HG03066 (cell line): ENCODE measurements at regions not wholly inside any gene's neighbourhood (a gene's known extent, or its start where the extent isn't known, plus 50 kb on each side); places are given as distances from the start of the nearest gene placed in this dataset.
"Not testable (repeated sequence)": the region's sequence is repeated elsewhere in the genome, so short reads cannot be mapped to it uniquely, and the experiment has no call there.

Experiments used
- ATAC-seq: cut with Tn5 transposase; IDR thresholded peaks from one replicate; pipeline ENCODE4 v1.9.1; 2021; ENCODE audit warnings: low read depth; ENCODE audit not compliant: unreplicated experiment

DNA sequence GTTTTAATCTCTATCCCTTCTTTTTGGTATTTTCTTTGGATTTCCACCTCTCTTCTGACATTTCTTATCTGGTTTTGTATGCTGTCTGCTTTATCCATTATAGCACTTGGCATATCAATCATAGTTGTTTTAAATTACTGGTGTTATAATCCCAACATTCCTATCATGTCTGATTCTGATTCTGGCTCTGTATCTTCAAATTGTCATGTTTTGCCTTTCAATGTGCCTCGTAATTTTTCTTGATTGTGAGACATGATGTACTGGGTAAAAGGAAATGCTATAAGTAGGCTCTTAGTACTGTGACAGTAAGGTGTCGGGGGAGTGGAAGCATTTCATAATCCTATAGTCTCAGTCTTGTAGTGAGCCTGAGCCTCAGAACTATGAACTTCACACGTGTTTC, 729.3 kb upstream of the NOVA1 start:
- no peak for ATAC-seq

DNA sequence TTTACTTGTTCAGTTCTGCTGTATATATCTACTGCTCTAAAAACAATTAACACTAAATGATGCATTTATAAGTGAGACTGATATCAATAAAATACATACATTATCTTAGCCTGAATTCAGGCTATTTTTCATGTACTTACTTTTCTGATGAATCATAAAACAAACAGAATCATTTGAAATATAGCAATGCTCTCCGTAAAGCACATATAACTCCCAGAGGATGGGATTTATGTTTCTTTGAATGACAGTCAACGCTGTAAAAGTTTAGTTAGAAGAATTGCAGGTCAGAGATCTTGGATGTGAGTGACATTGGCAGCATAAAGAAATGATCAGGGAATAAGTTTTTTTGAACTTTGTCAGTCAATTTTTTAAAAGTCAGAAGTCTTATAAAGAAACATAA, 740.2 kb upstream of the NOVA1 start:
- no peak for ATAC-seq

DNA sequence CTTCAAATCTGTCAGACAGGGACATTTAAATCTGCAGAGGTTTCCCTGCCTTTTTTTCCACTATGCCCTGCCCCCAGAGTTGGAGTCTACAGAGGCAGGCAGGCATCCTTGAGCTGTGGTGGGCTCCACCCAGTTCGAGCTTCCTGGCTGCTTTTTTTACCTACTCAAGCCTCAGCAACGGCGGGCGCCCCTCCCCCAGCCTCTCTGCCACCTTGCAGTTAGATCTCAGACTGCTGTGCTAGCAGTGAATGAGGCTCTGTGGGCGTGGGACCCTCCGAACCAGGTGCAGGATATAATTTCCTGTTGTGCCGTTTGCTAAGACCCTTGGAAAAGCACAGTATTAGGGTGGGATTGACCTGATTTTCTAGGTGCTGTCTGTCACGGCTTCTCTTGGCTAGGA, 765.2 kb upstream of the NOVA1 start:
- ATAC-seq, result not testable (repeated sequence)

GRCh38 chr14:27366596-27366995, 768.8 kb upstream of the NOVA1 start:
- ATAC-seq, result no peak

- ATAC-seq, result no peak
These were observed 769.5 kb upstream of the NOVA1 start for GRCh38 chr14:27367345-27367744.

DNA sequence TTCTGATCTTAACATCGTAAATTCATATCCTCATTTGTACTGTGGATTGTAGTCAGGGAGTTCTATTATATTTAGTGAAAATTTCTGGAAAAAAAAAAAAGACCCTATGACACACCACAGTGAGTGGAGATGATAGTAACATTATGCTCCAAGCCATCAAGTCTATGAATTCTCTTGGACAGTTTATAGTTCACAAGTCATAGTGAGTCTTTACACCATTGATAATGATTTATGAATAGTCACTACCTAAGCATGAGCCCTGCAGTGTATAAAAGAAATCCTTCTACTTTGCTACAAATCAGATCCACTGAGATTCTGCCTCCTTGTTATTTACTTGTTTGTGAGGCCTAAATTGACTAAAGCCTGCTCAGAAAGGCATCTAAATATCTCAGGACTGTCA, 772.2 kb upstream of the NOVA1 start:
- no peak for ATAC-seq

- ATAC-seq, result no peak
These were observed 772.9 kb upstream of the NOVA1 start for GRCh38 chr14:27370775-27371174.

DNA sequence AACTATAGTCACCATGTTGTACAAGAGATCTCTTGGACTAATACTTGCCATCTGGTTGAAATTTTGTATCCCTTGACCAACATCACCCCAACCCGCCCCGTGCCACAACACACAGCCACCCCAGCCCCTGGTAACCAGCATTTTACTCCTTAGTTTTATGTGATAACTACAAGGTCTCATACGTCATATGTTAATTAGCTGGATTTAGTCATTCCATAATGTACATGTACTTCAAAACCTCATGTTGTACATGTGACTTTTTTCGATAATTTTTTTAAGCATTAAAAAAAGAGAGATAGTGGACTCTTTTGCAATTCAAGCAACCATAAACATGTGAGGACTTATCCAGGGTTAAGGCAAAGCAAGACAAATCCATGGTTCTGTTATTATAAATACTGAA, 773.4 kb upstream of the NOVA1 start:
- no peak for ATAC-seq

DNA sequence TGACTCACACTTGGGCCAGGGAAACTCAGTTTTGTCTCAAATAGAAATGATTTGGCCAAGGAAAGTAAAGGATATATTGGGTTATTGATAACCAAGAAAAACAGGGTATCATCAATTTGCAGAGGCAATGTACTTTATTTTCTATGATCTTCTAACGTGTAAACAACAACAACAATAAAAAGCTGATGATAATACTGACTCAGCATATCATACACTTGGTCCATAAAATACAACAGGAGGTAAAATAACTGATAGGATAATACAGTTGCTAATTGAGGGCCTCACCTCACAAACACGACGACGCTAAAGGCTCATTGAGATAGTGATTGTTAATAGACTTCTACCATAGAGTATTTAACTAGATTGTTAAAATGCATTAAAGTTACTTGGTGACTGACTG, 774.0 kb upstream of the NOVA1 start:
- ATAC-seq, result no peak

DNA sequence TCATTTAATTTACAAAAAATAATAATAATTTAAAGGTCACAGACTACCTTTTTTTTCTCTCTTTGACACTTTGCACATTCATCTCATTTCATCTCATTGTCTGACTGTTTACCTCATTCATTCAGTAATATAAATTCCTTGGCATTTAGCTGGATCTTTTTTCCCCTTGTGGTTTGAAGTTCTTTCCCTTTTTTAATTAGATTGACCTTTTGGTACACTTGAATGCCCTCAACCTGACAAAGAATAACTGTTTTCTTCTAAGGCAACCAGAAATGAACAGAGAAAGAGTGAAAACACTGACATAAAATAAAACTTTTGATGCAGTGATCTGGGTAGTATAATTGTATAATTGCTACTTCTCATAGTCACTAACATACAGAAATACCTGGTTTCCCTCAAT, 774.9 kb upstream of the NOVA1 start:
- no peak for ATAC-seq

DNA sequence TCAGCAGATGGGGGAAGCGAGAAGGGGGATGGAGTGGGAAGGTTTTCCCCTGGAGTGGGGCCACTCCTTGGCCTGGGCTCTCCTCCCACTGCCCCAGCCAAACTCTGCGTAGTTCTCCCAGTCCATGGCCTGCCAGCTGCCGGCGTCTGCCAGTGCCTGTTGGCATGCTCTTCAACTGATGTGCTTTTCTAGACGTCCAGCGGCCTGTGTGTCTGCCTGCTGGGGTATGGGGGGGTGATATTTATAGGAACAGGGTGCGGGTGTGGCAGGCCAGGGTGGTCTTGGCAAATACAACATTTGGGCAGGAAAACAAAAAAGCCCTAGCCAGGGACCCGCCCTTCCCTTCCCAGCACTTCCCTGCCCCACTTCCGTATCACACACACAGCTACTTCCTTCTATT, 786.3 kb upstream of the NOVA1 start:
- no peak for ATAC-seq

- ATAC-seq, result no peak
These were observed 788.6 kb upstream of the NOVA1 start for GRCh38 chr14:27386391-27386790.

DNA sequence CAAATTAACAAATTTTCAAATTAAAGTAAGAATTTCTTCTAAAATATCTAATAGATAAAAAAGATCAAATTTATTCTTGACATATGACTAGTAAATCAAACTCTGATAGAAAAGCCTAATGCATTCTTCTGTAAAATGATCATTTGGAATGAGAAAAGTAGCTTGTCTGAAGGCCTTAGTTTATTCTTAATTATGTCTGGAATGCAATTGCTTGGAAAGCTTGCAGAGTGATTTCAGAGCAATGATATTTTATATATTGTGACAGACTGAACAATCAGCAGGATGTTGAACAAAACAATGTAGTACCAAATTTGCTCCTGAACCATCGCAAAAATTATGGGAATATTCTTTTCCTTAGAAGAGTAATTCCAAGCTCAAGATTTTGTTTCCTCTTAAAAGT, 789.6 kb upstream of the NOVA1 start:
- ATAC-seq, result no peak

DNA sequence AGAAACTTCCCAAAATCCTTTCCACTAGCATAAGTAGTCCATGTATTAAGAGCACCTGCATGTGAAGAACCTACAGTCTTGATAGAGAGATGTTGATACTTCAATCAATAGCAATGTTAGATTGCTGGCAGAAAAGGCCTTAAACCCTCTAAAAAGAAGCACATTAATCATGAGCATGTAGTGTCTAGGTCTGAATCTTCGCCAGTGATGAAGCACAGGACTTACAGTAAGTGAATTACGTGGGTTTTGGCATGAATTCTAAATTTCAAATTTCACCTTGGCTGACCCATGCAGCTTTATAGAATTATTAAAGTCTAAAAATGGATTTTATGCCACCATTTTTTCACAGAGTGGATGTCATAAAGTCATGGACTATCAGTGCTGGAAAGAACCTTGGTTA, 791.6 kb upstream of the NOVA1 start:
- no peak for ATAC-seq

- ATAC-seq, result no peak
These were observed 792.3 kb upstream of the NOVA1 start for GRCh38 chr14:27390155-27390554.

- ATAC-seq, result no peak
These were observed 793.5 kb upstream of the NOVA1 start for GRCh38 chr14:27391331-27391730.

- no peak for ATAC-seq
These were observed 794.3 kb upstream of the NOVA1 start for GRCh38 chr14:27392153-27392552.

DNA sequence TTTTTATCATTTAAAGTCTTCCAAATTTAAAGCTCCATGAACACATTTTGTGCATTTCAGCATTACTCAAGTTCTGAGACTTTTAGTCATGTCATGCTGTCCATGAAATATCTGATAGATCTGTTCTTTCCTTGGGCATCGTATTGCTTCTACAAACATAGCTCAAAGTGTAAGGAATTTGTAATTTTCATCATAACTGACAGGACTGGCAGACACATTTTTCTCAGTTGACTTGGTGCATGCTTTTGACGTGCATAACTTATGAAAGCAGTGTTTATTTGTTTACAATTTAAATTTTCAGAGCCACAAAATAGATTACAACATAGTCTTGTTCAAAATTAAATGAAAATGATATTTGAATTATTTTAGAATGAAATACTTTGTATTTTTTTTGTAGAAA, 812.1 kb upstream of the NOVA1 start:
- ATAC-seq, result no peak

GRCh38 chr14:27410981-27411380, 813.1 kb upstream of the NOVA1 start:
- ATAC-seq, result no peak

- ATAC-seq, result no peak
These were observed 830.0 kb upstream of the NOVA1 start for GRCh38 chr14:27427796-27428195.

DNA sequence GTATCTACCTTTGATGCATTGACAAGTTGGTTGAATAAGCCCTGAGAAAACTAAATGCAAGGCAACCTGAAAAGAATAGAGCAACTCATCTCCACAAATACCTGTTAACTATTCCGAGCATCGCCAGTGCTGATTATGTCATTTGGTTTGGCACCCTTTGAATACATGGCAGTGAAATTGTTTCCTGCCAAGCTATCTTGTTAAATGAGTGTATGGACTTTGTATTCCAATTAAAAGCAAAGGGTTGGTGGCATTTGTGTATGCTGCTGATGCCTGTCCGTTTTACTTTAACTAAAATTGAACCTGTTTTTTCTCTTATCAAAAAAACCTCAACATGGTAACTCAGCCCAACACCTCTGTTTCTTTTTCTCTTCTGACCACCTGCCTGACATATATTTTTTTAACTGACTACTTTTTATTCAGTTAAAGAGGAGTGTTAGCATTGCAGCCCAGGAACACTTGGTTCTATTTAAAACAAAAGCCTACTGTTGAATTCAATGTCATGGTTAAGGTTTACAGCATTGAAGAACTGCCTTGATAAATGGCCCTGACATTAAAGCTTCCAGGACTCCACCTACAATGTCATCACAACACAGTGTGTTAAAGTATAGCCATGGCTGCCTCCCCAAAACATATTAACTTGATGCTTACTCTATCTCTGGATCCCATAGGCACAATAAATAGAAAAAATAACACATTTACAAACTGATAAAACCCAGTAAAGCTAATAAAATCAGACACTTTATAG, 838.3 kb upstream of the NOVA1 start:
- ATAC-seq, result no peak

DNA sequence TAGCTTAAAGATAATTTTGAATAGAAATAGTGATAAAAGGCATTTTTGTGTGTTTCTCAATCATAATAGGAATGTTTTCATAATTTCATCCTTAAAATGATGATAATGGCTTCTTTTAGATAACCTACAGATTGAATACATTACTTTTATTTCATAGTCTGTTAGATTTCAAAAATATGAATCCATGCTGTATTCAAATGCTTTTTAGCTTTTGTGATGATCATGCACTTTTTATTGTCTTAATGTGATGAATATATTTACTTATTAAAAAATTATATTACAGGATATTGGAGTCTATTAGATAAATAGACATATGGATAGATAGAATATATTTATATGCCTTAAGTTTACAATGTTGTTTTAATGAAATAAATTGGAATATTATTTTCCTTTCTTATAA, 886.8 kb upstream of the NOVA1 start:
- ATAC-seq, result no peak

- ATAC-seq, result no peak
These were observed 887.4 kb upstream of the NOVA1 start for GRCh38 chr14:27485193-27485592.
